NT2/D1 (cell line): ENCODE measurements at regions not wholly inside any gene's neighbourhood (a gene's known extent, or its start where the extent isn't known, plus 50 kb on each side); places are given as distances from the start of the nearest gene placed in this dataset.

Experiments
- SUZ12 ChIP-seq: IDR thresholded peaks from 2 replicates; pipeline ENCODE4 v1.6.1; 2011; ENCODE audit not compliant: insufficient read length, insufficient read depth; ENCODE audit errors: extremely low read depth
- YY1 ChIP-seq: IDR thresholded peaks from 2 replicates; pipeline ENCODE4 v1.6.1; 2011; ENCODE audit not compliant: insufficient read length, insufficient read depth
- ZNF274 ChIP-seq: IDR thresholded peaks from 2 replicates; pipeline ENCODE4 v1.6.1; 2011; ENCODE audit warnings: mild to moderate bottlenecking, low read depth, low read length

DNA sequence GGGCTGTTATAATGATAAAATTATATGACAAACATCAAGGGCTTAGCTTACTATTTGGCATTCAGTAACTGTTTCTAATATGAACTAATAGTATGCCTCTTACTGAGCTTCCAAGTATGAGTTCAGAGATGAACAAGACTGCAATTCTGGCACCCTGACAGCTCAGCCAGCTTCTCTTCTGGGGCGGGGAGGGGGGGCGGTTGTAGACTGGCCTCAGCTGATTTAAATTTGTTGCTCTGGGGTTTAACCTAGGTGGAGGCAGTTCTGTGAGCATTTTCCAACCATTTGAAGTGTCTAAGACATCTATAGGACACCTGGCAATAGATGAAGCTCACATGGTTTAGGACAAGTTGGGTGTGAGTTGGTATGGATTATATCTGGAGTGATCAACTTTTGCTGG is 401.9 kb downstream of the QKI start:
- TF ChIP-seq YY1 (no peak), ZNF274 (no peak), SUZ12 (no peak)
